NT2/D1 (cell line): ENCODE measurements at regions not wholly inside any gene's neighbourhood (a gene's known extent, or its start where the extent isn't known, plus 50 kb on each side); places are given as distances from the start of the nearest gene placed in this dataset.

Experiments used
- SUZ12 ChIP-seq: IDR thresholded peaks from 2 replicates; pipeline ENCODE4 v1.6.1; 2011; ENCODE audit not compliant: insufficient read length, insufficient read depth; ENCODE audit errors: extremely low read depth
- YY1 ChIP-seq: IDR thresholded peaks from 2 replicates; pipeline ENCODE4 v1.6.1; 2011; ENCODE audit not compliant: insufficient read length, insufficient read depth

- TF ChIP-seq YY1 (no peak), SUZ12 (no peak)
Measured at GRCh38 chr18:51857989-51858388, 482.0 kb upstream of the DCC start.
